ENCODE measurements at regions not wholly inside any gene's neighbourhood (a gene's known extent, or its start where the extent isn't known, plus 50 kb on each side); places are given as distances from the start of the nearest gene placed in this dataset.

DNA sequence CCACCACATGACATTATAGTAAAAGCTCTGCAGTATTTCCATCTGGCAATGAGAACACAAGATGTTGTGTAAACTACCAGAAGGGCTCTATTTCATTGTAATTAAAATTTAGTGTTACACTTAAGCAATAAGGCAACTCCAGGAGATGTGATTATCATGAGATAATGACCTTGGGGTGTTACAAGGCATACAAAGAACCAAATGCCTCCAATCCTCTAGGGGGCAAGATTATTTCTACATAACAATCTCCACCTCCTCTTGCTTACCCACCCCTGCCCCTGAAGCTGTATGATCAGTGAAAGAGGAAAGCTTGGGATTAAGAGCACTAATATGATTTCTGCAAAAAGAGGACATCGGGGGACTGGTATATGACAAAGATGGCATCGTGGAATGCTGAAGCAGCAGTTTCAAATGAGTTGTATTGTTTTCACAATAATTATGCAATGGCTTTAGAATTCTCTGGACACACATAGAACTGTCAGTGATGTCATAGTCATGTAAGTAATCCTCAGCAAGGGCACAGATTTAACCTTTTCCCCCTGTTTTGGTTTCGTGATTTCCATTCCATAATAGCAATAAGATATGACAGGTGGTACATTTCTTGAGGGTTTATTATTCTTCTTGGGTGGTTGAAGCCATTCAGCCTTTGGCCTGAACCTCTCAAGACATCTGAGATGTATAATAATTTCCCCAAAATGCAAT is 295.3 kb downstream of the MZT1 start:
- Histone ChIP-seq H3K36me3 (ENCODE audit: low read depth) (no peaks in the 10 kb centered on the region), H3K4me3 (no peak overlapping the region), H3K4me1 (ENCODE audit: low read depth) (no peaks in the 10 kb centered on the region), H3K9me3 (no peaks in the 10 kb centered on the region)
- TF ChIP-seq, protein P1, sequence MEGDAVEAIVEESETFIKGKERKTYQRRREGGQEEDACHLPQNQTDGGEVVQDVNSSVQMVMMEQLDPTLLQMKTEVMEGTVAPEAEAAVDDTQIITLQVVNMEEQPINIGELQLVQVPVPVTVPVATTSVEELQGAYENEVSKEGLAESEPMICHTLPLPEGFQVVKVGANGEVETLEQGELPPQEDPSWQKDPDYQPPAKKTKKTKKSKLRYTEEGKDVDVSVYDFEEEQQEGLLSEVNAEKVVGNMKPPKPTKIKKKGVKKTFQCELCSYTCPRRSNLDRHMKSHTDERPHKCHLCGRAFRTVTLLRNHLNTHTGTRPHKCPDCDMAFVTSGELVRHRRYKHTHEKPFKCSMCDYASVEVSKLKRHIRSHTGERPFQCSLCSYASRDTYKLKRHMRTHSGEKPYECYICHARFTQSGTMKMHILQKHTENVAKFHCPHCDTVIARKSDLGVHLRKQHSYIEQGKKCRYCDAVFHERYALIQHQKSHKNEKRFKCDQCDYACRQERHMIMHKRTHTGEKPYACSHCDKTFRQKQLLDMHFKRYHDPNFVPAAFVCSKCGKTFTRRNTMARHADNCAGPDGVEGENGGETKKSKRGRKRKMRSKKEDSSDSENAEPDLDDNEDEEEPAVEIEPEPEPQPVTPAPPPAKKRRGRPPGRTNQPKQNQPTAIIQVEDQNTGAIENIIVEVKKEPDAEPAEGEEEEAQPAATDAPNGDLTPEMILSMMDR (IDR thresholded peaks at IDR 0.05), result no peak
- ATAC-seq (no peak), DNase-seq (no peak)
- intact Hi-C loops (cut with DNase I, micrococcal nuclease), result no loop called here

- DNase-seq, result no peak
- Histone ChIP-seq H3K4me3 (no peak overlapping the region), H3K9me3 (no peaks in the 10 kb centered on the region), H3K4me1 (ENCODE audit: low read depth) (no peaks in the 10 kb centered on the region), H3K36me3 (ENCODE audit: low read depth) (no peaks in the 10 kb centered on the region)
- ATAC-seq, result no peak
- TF ChIP-seq, protein P1 (IDR thresholded peaks at IDR 0.05), result no peak
- intact Hi-C loops (cut with DNase I, micrococcal nuclease), result no loop called here
Measured at GRCh38 chr13:72430923-72431322, 296.5 kb downstream of the MZT1 start.

DNA sequence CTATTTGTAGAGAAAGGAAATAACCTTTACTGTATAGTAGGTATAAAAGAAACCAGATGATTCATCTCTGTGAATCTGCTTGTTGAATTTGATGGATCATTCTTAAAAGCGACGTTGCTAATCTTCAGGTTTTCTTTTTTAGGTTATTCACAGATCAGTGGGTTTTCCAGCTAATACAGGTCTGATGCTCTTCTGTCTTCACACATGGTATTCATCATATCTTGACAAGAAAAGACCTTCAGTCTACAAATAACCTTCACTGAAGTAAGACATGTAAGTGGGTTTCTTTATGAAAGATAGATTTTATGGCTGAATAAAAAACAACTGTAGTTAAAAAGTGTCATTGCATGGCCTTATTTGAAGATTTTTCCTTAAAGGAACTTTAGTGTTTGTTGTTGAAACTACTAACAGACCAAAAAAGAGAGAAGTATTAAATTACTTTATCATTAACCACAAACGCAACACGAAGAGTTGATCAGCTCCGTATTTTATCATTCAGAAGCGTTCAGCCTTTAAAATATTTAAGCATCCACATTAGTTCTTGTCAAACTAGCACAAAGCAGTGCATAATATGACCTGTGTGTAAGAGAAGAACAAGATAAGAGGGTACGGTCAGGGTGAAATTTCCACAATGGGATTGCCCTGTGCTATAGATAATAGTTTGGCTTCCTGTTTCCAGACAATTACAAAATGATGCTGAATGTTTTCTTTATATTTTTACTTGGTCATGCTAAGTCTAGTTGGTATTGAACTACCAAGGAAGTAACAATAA is 299.5 kb downstream of the MZT1 start:
- H3K9me3 ChIP-seq, result no peaks in the 10 kb centered on the region
- intact Hi-C loops (cut with DNase I, micrococcal nuclease), result no loop called here
- DNase-seq (no peak), ATAC-seq (no peak)
- no peak overlapping the region for H3K4me3 ChIP-seq
- H3K4me1 ChIP-seq (ENCODE audit: low read depth), result no peaks in the 10 kb centered on the region
- no peaks in the 10 kb centered on the region for H3K36me3 ChIP-seq (ENCODE audit: low read depth)
- TF ChIP-seq, protein P1 (IDR thresholded peaks at IDR 0.05), result no peak

DNA sequence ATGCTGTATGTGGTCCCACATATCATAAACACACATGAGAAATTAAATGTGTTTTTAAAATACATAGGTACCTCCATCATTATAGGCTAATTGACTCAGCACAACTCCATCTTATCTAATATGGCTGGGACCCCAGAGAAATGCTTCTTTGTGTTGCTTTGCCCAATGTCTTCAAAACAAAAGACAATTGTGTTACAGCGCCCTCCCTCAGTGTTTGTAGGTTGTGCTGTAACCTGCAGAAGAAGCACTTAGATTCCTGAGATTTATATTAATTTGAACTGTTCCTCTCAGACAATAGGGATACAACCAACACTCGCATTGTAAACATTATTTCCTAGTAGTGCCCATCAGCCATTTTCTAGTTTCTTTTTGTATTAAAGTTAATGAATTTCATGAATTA is 303.4 kb downstream of the MZT1 start:
- no peaks in the 10 kb centered on the region for H3K4me1 ChIP-seq (ENCODE audit: low read depth)
- TF ChIP-seq, protein P1 (IDR thresholded peaks at IDR 0.05), result no peak
- DNase-seq, result no peak
- H3K36me3 ChIP-seq (ENCODE audit: low read depth), result no peaks in the 10 kb centered on the region
- ATAC-seq, result no peak
- intact Hi-C loops (cut with DNase I, micrococcal nuclease), result no loop called here
- no peak overlapping the region for H3K4me3 ChIP-seq
- no peaks in the 10 kb centered on the region for H3K9me3 ChIP-seq

DNA sequence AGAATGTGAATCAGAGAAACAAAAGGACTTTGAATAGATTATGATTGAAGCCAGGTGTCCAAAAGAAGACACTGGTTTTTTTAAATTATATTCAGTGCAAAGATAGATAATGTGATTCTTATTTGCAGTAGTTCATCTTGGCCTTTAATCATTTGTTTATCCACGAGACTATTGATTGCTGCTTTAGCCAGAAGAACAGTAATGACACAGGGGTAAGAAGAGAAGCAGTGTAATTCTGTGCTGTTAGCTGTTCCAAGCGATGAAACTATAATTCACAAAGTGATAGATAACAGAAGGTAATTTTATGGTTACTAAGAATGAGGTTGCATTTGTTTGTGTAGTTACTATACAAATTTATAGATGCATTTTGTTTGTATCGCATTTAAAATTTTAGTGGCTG is 311.6 kb downstream of the MZT1 start:
- no peak overlapping the region for H3K4me3 ChIP-seq
- no peaks in the 10 kb centered on the region for H3K9me3 ChIP-seq
- no peaks in the 10 kb centered on the region for H3K4me1 ChIP-seq (ENCODE audit: low read depth)
- no peak for DNase-seq
- no peaks in the 10 kb centered on the region for H3K36me3 ChIP-seq (ENCODE audit: low read depth)
- TF ChIP-seq, protein P1 (IDR thresholded peaks at IDR 0.05), result no peak
- intact Hi-C loops (cut with DNase I, micrococcal nuclease), result no loop called here
- no peak for ATAC-seq

Data from mucosa of descending colon (tissue), 3 donors.